ENCODE measurements at regions not wholly inside any gene's neighbourhood (a gene's known extent, or its start where the extent isn't known, plus 50 kb on each side); places are given as distances from the start of the nearest gene placed in this dataset.

DNA sequence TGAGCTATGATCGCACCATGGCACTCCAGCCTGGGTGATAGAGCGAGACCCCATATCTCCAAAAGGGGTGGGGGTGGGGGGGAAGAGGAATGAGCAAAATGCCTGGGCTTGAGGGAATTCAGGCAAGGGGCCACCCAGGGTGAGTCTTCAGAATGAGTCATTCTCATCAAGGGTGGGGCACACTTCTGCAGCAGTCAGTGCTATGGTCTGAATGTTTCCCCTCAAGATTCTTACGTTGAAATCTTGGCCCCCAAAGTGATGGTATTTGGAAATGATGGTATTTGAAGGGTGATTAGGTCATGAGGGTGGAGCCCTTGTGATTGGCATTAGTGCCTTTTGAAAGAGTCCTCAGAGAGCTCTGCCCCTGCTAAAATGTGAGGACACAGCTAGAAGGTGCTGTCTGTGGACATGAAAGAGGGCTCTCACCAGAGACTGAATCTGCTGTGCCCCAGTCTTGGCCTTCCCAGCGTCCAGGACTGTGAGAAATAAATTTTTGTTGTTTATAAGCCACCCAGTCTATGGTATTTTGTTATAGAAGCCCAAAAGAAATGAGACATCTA lies 86.4 kb upstream of the THY1 start:
- DNase-seq (ENCODE audit: low read depth, low spot score), result no peak

GRCh38 chr11:119506436-119506835 lies 83.5 kb upstream of the THY1 start:
- DNase-seq (ENCODE audit: low read depth, low spot score), result no peak
- in situ Hi-C loops (cut with HindIII; ENCODE audit: low pct_unique_long_range_greater_than_20kb, low sequenced_read_pairs), result no loop called here

More for the DNA sequence above, 86.4 kb upstream of the THY1 start:
- in situ Hi-C loops (cut with HindIII; ENCODE audit: low pct_unique_long_range_greater_than_20kb, low sequenced_read_pairs), result no loop called here

DNA sequence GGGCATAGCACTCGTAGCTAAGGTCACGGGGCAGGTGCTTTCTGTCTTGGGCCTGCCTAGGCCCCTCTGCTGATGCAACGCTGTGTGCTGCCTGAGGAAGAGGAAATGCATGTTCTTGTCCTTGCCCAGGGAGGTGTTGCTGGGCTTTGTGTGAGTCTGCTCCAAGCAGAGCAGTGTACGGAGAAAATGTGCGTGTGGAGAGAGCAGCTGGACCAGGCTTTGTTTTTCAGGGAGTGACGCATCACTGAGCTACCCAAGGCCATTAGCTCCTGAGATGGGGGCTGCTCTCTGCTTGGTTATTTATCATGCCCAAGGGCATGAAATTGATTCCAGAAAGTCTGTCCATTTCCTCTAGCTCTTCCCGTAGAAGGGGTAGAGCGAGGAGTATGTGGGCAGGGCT lies 82.9 kb upstream of the THY1 start:
- in situ Hi-C loops (cut with HindIII; ENCODE audit: low pct_unique_long_range_greater_than_20kb, low sequenced_read_pairs), result no loop called here
- no peak for DNase-seq (ENCODE audit: low read depth, low spot score)

DNA sequence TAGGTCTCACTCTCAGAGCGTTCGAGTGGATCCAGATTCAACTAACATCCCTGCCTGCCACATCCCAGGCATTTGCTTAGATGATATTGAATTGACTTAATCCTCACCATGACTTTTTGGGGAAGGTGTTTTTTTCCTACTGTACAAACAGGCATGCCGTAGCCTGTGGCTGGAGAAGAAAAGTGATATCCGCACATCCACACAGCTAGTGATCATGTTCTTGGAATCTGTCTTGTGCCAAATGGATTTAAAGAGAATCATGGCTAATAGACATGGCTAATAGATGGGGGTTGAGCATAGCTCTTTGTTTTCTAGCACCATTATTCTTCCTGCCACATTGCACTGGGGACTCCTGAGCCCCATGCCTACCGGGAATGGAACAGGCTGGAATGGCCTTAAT lies 82.1 kb upstream of the THY1 start:
- in situ Hi-C loops (cut with HindIII; ENCODE audit: low pct_unique_long_range_greater_than_20kb, low sequenced_read_pairs), result no loop called here
- DNase-seq (ENCODE audit: low read depth, low spot score), result no peak

- DNase-seq (ENCODE audit: low read depth, low spot score), result no peak
- in situ Hi-C loops (cut with HindIII; ENCODE audit: low pct_unique_long_range_greater_than_20kb, low sequenced_read_pairs), result no loop called here
These were observed 81.4 kb upstream of the THY1 start for GRCh38 chr11:119504371-119504770.

DNA sequence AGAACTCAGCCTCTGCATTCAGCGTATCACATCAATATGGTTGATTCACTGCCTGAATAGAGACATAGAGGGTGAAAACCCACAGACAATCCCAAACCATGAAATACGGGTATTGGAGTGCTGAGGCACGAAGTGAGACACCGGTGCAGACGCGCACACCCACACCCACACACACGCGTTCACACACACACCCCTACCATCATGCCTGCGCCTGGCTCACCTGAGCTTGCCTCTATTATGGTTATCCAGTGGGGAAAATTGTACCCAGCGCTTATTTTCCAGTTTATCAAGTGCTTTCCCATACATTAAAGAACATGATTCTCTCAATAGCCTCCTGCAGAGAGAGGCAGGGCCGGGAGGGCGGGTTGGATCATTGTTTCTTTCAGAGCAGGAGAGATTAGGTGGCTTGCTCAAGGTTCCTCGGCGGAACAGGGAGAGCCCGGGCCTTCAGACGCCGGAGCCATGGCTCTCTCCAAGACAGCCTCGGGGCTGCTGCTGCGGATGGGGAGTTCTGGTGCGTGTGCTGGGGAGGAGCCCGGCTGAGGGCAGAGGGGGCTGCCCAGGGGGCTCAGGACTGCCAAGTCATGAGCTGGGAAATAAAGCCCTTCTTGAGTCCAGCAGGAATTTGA lies 78.9 kb upstream of the THY1 start:
- in situ Hi-C loops (cut with HindIII; ENCODE audit: low pct_unique_long_range_greater_than_20kb, low sequenced_read_pairs), result no loop called here

DNA sequence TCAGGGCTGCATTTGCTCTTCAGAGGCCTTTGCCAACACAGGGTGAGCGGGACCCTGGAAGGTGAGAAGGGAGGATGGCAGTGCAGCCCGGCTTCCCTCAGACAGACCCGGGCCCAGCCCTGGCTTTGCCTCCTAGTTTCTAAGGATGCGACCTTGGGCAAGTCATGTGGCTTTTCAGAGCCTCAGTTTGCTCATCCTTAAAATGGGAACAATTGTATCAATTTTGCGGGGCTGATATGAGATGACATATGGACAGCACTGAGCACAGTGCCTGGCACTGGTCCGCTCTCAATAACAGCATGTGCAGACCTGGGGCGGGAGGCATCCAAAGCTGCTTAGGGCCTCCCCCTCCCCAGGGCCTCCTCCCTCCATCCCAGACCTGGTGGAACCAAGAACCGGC lies 74.7 kb upstream of the THY1 start:
- in situ Hi-C loops (cut with HindIII; ENCODE audit: low pct_unique_long_range_greater_than_20kb, low sequenced_read_pairs), result no loop called here
- no peak for DNase-seq (ENCODE audit: low read depth, low spot score)

More for the DNA sequence above, 78.9 kb upstream of the THY1 start:
- no peak for DNase-seq (ENCODE audit: low read depth, low spot score)

DNA sequence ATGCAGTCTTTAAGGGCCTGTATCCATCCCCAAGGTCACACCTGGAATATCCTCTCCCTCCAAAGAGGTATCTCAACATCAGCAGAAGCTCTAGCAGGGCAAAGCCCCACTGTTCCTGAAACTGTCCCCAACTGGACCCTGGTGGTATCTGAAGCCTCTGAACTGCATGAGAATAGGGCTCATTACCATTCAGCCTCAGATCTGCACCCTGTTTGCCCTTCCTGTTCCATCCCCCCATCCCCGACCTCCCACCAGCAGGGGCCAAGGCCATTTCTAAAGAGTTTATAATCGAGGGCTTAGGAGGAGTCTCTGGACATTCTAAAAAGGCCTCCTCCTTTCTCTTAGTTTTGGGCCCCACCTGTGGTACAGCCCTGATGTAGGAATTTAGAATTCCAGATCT lies 74.0 kb upstream of the THY1 start:
- in situ Hi-C loops (cut with HindIII; ENCODE audit: low pct_unique_long_range_greater_than_20kb, low sequenced_read_pairs), result no loop called here

GRCh38 chr11:119496469-119496868 lies 73.5 kb upstream of the THY1 start:
- DNase-seq (ENCODE audit: low read depth, low spot score), result no peak
- in situ Hi-C loops (cut with HindIII; ENCODE audit: low pct_unique_long_range_greater_than_20kb, low sequenced_read_pairs), result no loop called here

More for the DNA sequence above, 74.0 kb upstream of the THY1 start:
- no peak for DNase-seq (ENCODE audit: low read depth, low spot score)

DNA sequence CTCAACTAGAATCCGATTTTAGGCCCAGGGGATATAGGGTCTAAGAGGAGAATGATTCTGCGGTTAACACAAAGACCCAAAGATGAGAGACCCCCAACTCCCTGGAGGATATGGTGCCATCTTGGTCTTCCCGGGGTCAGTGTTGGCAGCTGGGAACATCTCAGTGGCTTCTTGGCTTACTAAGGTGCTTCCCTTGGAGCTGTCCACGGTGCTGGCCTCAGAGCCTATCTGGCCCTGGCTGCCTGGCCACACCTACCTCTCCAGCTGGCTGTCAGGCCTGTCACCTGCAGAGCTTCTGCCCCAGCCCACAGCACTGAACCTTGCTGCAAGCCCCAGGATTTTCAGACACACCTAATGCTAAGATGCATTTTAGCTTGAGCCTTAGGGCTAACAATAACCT lies 70.7 kb upstream of the THY1 start:
- in situ Hi-C loops (cut with HindIII; ENCODE audit: low pct_unique_long_range_greater_than_20kb, low sequenced_read_pairs), result no loop called here
- no peak for DNase-seq (ENCODE audit: low read depth, low spot score)

DNA sequence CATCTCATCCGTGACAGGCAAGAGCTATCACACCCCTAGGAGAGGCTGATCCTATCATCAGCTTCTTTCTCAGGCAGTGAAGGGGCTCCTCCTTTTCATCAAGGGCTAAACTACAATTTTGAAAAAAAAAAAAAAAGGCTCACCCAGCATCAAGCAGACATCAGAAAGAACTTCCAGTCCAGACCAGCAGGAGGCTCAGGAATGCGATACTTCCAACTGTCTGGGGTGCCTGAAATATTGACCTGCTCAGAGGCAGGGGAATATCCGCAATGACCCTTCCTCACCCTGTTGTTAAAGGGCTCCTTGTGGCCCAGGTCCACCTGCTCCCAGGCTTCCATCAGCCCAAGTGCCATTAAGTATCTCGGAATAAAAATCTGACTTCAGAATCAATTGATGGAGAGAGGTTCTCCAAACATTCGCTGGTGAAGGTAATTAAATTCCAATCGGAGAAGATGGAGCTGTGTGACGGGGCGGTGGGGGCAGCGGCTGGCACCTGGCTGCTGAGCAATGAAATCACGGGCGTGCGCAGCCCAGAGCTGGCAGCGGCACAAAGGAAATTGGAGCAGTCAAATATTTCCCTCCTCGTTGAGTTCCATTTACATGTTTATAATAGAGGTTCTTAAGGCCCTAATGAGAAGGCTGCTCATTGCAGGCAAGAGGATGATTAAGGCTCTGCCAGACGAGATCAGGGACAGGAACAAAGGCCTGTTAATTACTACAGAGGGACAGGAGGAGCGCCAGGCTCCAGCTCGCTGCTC lies 69.0 kb upstream of the THY1 start:
- in situ Hi-C loops (cut with HindIII; ENCODE audit: low pct_unique_long_range_greater_than_20kb, low sequenced_read_pairs), result no loop called here
- DNase-seq (ENCODE audit: low read depth, low spot score), result peak; percentile 47

DNA sequence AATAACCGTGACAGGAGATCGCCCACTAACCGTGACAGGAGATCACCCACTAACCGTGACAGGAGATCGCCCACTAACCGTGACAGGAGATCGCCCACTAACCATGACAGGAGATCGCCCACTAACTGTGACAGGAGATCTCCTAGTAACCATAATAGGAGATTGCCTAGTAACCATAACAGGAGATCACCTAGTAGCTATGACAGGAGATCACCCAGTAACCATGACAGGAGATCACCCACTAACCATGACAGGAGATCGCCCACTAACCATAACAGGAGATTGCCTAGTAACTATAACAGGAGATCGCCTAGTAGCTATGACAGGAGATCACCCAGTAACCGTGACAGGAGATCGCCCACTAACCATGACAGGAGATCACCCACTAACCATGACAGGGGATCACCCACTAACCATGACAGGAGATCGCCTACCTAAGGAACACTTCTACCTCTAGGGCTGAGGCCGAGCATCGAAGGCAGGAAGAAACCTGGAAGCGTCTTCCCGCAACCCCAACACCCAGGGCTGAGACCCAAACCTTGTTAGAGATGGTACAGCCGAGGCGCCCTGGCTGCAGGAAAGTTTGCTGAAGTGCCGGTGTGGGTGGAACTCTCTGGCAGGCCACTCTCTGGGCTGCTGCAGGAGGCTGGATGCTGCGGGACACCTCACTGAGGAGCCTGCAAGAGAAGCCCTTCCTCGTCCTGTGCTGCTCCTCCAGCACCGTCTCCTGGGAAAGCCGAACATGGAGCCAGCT lies 67.5 kb upstream of the THY1 start:
- DNase-seq (ENCODE audit: low read depth, low spot score), result no peak
- in situ Hi-C loops (cut with HindIII; ENCODE audit: low pct_unique_long_range_greater_than_20kb, low sequenced_read_pairs), result no loop called here

- in situ Hi-C loops (cut with HindIII; ENCODE audit: low pct_unique_long_range_greater_than_20kb, low sequenced_read_pairs), result no loop called here
- DNase-seq (ENCODE audit: low read depth, low spot score), result no peak
These were observed 66.1 kb upstream of the THY1 start for GRCh38 chr11:119489087-119489486.

DNA sequence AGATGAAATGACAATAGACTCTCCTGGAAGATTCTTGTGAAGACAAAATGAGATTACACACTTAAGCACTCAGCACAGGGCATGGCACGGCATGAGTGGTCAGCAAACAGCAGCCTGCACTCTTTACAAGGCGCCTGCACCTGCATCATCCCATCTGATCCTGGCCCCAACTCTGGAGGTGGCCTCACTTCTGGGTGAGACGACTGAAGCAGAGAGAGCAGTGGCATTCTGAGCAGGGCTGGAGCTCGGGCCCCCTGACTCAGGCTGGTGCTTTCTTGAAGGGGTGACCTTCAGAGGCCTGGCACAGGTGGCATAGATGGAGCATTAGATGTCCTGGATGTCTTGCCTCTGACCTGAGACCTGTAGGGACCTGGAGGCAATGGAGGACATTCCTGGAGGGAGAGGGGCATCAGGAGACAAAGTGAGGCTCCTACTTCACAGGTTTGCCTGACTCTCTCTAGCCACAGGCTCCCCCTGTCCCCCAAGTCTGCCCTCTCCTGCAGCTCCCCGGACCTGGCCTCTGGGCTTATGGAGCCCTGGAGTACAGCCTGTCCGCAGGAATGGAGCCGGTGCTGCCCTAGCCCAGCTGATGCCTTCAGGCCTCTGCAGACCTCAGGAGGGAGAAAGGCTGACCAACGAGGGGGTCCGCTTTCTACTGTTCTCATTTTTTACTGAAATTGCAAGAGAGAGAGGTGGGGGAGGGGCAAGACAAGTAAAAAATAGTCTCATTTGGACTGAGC lies 65.5 kb upstream of the THY1 start:
- DNase-seq (ENCODE audit: low read depth, low spot score), result no peak
- in situ Hi-C loops (cut with HindIII; ENCODE audit: low pct_unique_long_range_greater_than_20kb, low sequenced_read_pairs), result no loop called here

DNA sequence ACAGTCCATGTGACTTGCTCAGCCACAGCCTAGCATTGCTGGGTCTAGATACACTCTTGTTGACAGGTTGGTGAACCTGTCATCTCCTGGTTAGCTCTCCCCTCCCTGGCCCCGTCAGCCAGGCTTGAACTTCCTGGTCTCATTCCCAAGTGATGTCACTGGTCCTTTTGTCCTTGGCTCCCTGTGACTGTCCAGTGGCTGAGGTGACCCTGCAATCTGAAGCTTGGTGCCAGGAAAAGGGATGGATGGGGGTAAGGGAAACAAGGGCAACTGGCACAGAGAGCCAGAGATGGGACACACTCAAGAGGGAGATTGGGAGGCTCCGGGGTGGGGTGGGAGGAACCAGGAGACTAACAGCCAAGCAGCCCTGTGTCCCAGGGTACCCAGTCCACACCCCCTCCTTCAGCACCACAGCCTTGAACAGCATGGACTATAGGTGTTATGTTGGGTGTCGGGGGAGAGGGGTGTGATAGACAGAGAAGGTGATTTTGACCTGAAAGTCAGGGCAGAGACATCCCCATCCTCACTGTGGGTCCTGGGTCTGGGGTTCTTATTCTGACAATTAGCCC lies 63.8 kb upstream of the THY1 start:
- no peak for DNase-seq (ENCODE audit: low read depth, low spot score)
- in situ Hi-C loops (cut with HindIII; ENCODE audit: low pct_unique_long_range_greater_than_20kb, low sequenced_read_pairs), result no loop called here

DNA sequence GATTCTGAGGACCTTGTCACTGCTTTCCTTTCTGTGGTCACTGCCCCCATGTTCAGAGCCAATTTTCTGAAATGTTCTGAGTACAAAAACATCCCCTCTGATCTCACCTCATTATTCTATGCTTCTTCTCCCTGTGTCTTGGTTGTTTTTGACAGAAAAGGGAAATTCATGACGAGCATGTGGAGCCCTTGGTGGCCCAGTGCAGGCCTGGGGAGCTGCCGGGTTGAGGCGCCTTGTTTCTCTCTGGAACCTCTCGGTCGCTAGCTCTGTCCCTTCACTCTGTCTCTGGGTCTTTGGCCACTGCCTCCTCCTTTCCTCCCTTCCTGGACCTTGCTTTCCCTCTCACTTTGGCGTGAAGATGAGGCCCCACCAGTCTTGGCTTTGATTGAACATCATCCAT lies 63.0 kb upstream of the THY1 start:
- in situ Hi-C loops (cut with HindIII; ENCODE audit: low pct_unique_long_range_greater_than_20kb, low sequenced_read_pairs), result no loop called here

DNA sequence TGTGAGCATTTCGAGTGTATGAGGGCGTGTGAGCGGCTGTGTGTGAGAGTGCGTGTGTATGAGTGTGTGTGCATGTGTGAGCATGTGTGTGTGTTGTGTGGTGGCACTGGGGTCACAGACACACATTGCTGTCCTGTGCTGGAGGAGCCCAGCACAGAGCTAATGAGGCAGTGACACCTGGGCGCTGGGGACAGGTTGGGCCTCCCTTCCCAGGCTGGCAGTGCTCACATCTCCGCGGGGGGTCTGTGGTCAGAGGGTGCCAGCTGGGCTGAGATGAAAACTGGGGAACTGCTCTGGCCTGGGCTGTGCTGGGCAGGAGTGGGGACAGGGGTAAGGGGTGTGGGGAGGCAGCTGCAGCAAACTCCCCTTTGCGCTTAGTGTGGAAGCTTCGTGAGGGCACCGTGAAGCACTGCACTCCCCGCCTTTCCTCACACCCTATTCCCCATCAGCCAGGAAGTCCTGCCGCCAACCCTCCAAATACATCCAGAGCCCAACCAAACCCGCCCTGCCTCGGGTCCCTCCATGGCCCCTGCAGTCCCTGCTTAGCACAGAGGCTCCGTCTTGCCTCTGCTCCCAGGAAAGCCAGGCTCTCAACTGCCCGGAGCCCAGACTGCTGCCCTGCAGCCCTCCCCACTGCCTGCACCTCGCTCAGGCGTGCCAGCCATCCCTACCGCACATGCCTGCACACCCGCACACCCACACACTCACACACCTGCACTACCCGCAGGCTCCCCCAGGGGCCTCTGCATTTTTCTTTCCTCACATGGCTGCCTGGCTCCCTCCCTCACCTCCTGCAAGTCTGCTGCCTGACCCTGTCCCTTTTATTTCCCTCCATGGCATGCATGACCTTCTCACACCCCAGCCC lies 62.0 kb upstream of the THY1 start:
- DNase-seq (ENCODE audit: low read depth, low spot score), result no peak
- in situ Hi-C loops (cut with HindIII; ENCODE audit: low pct_unique_long_range_greater_than_20kb, low sequenced_read_pairs), result no loop called here

More for the DNA sequence above, 63.0 kb upstream of the THY1 start:
- no peak for DNase-seq (ENCODE audit: low read depth, low spot score)

All from SK-MEL-5 (cell line).